Breast epithelium (tissue), 4 donors: ENCODE measurements at regions not wholly inside any gene's neighbourhood (a gene's known extent, or its start where the extent isn't known, plus 50 kb on each side); places are given as distances from the start of the nearest gene placed in this dataset.

Experiments used
- DNase-seq, 2 donors: peaks; one replicate each; pipeline ENCODE4 v3.0.0-alpha.2; 2019; ENCODE audit warnings: low spot score in 2 of 2
- H3K27ac ChIP-seq, 2 donors: fragments of 200-600 bp; sonication (generic) in 1 of 2; one replicate each; pipeline ENCODE4 v1.5.1; 2016 to 2019; ENCODE audit warnings: mild to moderate bottlenecking in 1 of 2
- H3K27me3 ChIP-seq, 2 donors: fragments of 200-600 bp; sonication (generic) in 1 of 2; one replicate each; pipeline versions ENCODE4 v1.5.1 to v1.6.0; 2017 to 2019; ENCODE audit warnings: control low read depth in 1 of 2, mild to moderate bottlenecking in 1 of 2
- H3K36me3 ChIP-seq: fragments of 200-600 bp; one replicate; pipeline ENCODE4 v1.5.1; 2019
- H3K4me1 ChIP-seq, 2 donors: fragments of 200-600 bp; sonication (generic); one replicate each; pipeline ENCODE4 v1.5.1; 2016 to 2019; ENCODE audit warnings: control low read depth in 1 of 2
- H3K4me3 ChIP-seq, 3 donors: fragments of 200-600 bp; sonication (generic); 1 replicate in 2 of 3; 2 replicates in 1 of 3; pipeline ENCODE4 v1.5.1; 2016 to 2019; ENCODE audit warnings: mild to moderate bottlenecking in 3 of 3, moderate library complexity in 2 of 3
- H3K9me3 ChIP-seq, 2 donors: fragments of 200-600 bp; sonication (generic) in 1 of 2; one replicate each; pipeline ENCODE4 v1.5.1; 2016 to 2019; ENCODE audit warnings: control low read depth in 1 of 2
- CTCF ChIP-seq, 3 donors: fragments of 450-650 bp; IDR thresholded peaks; one replicate each; pipeline ENCODE4 v1.5.1; 2016 to 2017; ENCODE audit warnings: antibody characterized with exemption in 3 of 3, mild to moderate bottlenecking in 3 of 3, moderate library complexity in 3 of 3
- POLR2A ChIP-seq: fragments of 450-650 bp; IDR thresholded peaks from one replicate; pipeline ENCODE4 v1.6.1; 2016; ENCODE audit warnings: antibody characterized with exemption, mild to moderate bottlenecking, moderate library complexity
- POLR2AphosphoS5 ChIP-seq, 3 donors: sonication (generic); formaldehyde crosslinking; IDR thresholded peaks; one replicate each; pipeline ENCODE4 v1.6.1; 2017; ENCODE audit warnings: antibody characterized with exemption in 3 of 3
- intact Hi-C: fragments of 100-400 bp; cut with DNase I; formaldehyde crosslinking; loops from one replicate; pipeline ENCODE4 v1.15.1; 2023; ENCODE audit warnings: low total_unique reads

- intact Hi-C loops, result no loop called here
- TF ChIP-seq CTCF (IDR thresholded peaks at IDR 0.05), result no peak
- TF ChIP-seq POLR2A, result no peak
- TF ChIP-seq POLR2AphosphoS5 (IDR thresholded peaks at IDR 0.05), result no peak
- DNase-seq, result no peak
- no peaks in the 10 kb centered on the region for H3K9me3 ChIP-seq
- H3K27ac ChIP-seq, result no peak overlapping the region
- no peak overlapping the region for H3K4me3 ChIP-seq
- no peaks in the 10 kb centered on the region for H3K27me3 ChIP-seq
- no peaks in the 10 kb centered on the region for H3K4me1 ChIP-seq
- no peaks in the 10 kb centered on the region for H3K36me3 ChIP-seq
Measured at GRCh38 chr17:36765436-36766043, 164.2 kb downstream of the MRM1 start.

- Histone ChIP-seq H3K27ac (no peak overlapping the region), H3K27me3 (no peaks in the 10 kb centered on the region), H3K4me1 (no peaks in the 10 kb centered on the region), H3K36me3 (no peaks in the 10 kb centered on the region), H3K4me3 (no peak overlapping the region), H3K9me3 (no peaks in the 10 kb centered on the region)
- TF ChIP-seq POLR2A (no peak), CTCF (IDR thresholded peaks at IDR 0.05) (no peak), POLR2AphosphoS5 (IDR thresholded peaks at IDR 0.05) (no peak)
- DNase-seq, result no peak
- intact Hi-C loops, result no loop called here
Measured at GRCh38 chr17:36768394-36768793, 167.0 kb downstream of the MRM1 start.

- TF ChIP-seq POLR2AphosphoS5 (IDR thresholded peaks at IDR 0.05) (no peak), CTCF (IDR thresholded peaks at IDR 0.05) (no peak), POLR2A (no peak)
- intact Hi-C loops, result no loop called here
- Histone ChIP-seq H3K4me1 (no peaks in the 10 kb centered on the region), H3K27ac (no peak overlapping the region), H3K36me3 (no peaks in the 10 kb centered on the region), H3K9me3 (no peaks in the 10 kb centered on the region), H3K4me3 (no peak overlapping the region), H3K27me3 (peaks cover 0 to 5% of the 10 kb centered on the region in 2 donors)
- DNase-seq, result no peak
Measured at GRCh38 chr17:36773039-36773438, 164.2 kb upstream of the LHX1 start.

GRCh38 chr17:36777118-36777517, 160.2 kb upstream of the LHX1 start:
- H3K36me3 ChIP-seq, result no peaks in the 10 kb centered on the region
- intact Hi-C loops, result no loop called here
- no peaks in the 10 kb centered on the region for H3K9me3 ChIP-seq
- TF ChIP-seq POLR2AphosphoS5 (IDR thresholded peaks at IDR 0.05), result no peak
- TF ChIP-seq POLR2A, result no peak
- no peak for TF ChIP-seq CTCF (IDR thresholded peaks at IDR 0.05)
- DNase-seq, result no peak
- peaks cover 0 to 29% of the 10 kb centered on the region in 2 donors for H3K27me3 ChIP-seq
- no peaks in the 10 kb centered on the region for H3K4me1 ChIP-seq
- H3K4me3 ChIP-seq, result no peak overlapping the region
- H3K27ac ChIP-seq, result no peak overlapping the region

GRCh38 chr17:36778448-36778847, 158.8 kb upstream of the LHX1 start:
- TF ChIP-seq CTCF (IDR thresholded peaks at IDR 0.05), result no peak
- no peak for TF ChIP-seq POLR2A
- no peak for TF ChIP-seq POLR2AphosphoS5 (IDR thresholded peaks at IDR 0.05)

More at GRCh38 chr17:36778448-36778847, 158.8 kb upstream of the LHX1 start:
- no peaks in the 10 kb centered on the region for H3K36me3 ChIP-seq
- H3K27me3 ChIP-seq, result peaks cover 0 to 41% of the 10 kb centered on the region in 2 donors
- no peak overlapping the region for H3K4me3 ChIP-seq
- no peak for DNase-seq
- no peaks in the 10 kb centered on the region for H3K9me3 ChIP-seq
- H3K4me1 ChIP-seq, result no peaks in the 10 kb centered on the region
- no peak overlapping the region for H3K27ac ChIP-seq
- intact Hi-C loops, result no loop called here
